GM12865 (cell line): ENCODE measurements at regions not wholly inside any gene's neighbourhood (a gene's known extent, or its start where the extent isn't known, plus 50 kb on each side); places are given as distances from the start of the nearest gene placed in this dataset.

ENCODE experiments used
- DNase-seq: peaks from one replicate; pipeline ENCODE4 v3.0.0; 2010; ENCODE audit warnings: low read depth
- H3K4me3 ChIP-seq: 2 replicates; pipeline ENCODE4 v1.5.1; 2011; ENCODE audit warnings: mild to moderate bottlenecking, low read depth, low read length, control low read depth
- TF ChIP-seq, protein P1 (sequence below): IDR thresholded peaks from 2 replicates; pipeline ENCODE4 v1.5.1; 2011; ENCODE audit warnings: low read length, control low read depth, low read depth, inconsistent platforms; ENCODE audit not compliant: insufficient read depth; ENCODE audit errors: missing control alignments

DNA sequence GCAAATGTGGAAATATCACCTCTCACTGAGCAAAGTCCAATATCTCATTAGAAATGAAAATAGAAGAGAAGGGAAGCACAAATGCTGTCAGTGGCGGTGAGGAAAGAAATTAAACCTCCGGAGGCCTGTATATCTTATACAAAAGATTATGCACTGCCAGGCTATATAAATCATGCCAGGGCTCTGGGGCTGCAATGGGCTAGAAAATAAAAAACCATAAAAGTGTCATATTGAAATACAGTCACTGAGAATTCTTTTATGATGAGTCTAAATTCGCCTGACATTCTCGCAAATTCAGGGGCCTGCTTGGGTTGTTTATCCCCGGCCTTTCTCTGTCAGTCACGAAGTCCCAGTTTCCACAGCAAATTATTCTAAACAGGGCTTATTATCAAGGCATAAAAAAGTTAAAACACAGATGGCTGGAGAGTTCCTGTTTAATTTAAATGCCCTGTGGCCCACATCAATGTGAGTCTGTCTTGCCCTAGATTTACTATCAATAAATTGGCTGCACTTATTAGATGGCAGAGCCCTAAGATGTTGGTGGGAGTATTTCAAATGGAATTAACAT is 193.8 kb downstream of the SNX10 start:
- H3K4me3 ChIP-seq = no peak overlapping the region
- TF ChIP-seq, protein P1, sequence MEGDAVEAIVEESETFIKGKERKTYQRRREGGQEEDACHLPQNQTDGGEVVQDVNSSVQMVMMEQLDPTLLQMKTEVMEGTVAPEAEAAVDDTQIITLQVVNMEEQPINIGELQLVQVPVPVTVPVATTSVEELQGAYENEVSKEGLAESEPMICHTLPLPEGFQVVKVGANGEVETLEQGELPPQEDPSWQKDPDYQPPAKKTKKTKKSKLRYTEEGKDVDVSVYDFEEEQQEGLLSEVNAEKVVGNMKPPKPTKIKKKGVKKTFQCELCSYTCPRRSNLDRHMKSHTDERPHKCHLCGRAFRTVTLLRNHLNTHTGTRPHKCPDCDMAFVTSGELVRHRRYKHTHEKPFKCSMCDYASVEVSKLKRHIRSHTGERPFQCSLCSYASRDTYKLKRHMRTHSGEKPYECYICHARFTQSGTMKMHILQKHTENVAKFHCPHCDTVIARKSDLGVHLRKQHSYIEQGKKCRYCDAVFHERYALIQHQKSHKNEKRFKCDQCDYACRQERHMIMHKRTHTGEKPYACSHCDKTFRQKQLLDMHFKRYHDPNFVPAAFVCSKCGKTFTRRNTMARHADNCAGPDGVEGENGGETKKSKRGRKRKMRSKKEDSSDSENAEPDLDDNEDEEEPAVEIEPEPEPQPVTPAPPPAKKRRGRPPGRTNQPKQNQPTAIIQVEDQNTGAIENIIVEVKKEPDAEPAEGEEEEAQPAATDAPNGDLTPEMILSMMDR = no peak
- DNase-seq = no peak

DNA sequence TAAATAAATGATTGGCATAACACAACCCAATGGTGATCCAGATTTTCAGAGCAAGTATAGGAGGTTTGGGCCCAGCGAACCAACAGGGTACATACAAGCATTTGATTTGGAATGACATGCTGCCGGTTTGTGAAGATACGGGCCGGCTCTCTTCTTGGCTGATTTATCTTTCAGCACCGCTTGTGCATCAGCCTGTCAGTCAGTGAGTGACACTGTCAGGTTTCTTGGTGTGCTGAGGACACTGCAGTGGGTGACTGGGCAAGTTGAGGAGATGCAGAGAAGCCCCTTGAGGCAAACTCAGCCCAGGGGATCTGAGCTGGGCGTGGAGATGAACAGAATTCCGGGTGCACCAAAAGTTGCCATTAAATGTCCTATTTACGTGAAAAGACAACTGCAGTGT is 194.5 kb downstream of the SNX10 start:
- TF ChIP-seq, protein P1 = no peak
- DNase-seq = no peak
- H3K4me3 ChIP-seq = no peak overlapping the region

DNA sequence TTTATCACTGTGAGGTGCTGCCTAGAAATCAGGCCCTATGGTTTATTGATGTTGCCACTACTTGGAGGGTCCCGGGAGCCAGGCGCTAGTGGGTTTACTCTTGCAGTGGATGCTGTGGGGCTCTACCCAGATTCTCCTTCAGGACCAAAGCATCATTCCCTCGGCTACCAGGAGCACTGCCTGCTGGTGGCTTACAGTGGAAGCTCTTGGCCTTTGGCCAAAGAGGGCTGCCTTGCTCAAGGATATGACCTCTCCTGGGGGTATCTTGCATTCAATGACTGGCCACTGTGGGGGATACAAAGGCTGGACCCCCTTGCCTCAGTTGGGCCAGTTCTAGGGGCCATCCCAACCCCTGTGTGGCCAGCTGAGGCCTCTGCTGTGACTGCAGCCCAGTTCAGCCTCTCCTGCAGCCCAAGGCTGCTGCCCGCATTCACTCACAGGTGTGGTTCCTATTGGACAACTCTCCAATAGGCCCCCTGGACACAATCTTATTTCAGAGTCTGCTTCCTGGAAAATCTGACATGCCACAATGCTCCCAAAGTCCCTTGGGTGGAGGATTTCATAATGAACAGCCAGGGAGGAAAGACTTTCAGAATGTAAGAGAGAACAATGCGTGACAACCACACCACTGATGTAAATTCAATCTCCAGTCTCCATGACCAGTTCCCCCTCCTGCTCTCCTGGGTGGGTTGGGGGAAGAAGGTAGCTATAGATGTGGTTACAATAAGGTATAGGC is 196.3 kb downstream of the SNX10 start:
- no peak for DNase-seq
- no peak overlapping the region for H3K4me3 ChIP-seq
- TF ChIP-seq, protein P1 = no peak

DNA sequence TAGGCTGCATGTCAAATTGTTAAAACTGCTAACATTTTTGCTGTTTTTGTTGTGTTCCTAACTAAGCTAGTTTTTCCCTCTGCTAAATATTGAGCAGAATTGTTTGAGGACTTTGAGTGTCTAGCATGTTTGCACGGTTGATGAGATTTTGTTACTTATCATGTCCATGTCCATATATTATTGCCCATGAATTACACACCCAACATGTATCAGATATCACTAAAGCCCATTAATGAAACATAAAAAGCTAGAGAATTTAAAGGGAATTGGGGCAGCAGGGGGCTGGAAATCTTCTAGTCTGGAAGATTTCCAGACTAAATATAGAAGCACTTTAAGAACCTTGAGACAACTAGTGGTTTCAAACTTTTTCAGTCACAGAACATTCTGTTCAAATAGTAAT is 197.7 kb downstream of the SNX10 start:
- TF ChIP-seq, protein P1 = no peak
- H3K4me3 ChIP-seq = no peak overlapping the region
- DNase-seq = no peak

DNA sequence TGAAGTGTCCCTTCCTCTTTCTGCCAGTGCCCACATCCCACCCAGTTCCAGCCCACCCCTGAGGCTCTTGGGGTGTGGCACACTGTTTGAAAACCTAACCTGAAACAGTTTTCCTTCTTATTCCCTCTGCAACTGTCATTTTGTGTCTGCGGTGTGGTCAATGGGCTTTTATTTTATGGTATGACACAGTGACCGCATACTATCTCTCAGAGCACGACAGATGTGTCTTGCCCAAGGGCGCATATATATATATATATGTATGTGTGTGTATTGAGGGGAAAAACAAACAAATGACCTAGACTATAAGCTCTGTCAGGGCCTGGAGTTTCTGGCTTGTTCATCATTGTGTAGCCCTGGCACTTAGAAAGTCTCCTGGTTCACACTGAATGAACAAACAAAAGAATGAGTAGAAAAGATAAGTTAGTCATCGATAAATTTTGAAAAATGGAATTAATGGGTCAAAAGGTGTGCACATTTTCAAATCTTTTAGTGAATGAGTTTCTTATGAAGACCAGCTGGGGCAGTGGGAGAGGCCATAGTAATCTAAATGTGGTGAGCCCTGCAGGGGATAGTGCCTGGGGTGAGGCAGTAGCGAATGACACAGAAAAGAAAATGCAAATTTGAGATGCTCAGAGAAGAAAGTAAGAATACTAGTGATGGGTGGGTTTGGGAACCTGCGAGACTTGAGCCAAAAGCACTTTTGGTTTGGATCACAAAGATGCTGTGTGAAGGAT is 198.4 kb downstream of the SNX10 start:
- TF ChIP-seq, protein P1 = no peak
- no peak for DNase-seq
- no peak overlapping the region for H3K4me3 ChIP-seq

DNA sequence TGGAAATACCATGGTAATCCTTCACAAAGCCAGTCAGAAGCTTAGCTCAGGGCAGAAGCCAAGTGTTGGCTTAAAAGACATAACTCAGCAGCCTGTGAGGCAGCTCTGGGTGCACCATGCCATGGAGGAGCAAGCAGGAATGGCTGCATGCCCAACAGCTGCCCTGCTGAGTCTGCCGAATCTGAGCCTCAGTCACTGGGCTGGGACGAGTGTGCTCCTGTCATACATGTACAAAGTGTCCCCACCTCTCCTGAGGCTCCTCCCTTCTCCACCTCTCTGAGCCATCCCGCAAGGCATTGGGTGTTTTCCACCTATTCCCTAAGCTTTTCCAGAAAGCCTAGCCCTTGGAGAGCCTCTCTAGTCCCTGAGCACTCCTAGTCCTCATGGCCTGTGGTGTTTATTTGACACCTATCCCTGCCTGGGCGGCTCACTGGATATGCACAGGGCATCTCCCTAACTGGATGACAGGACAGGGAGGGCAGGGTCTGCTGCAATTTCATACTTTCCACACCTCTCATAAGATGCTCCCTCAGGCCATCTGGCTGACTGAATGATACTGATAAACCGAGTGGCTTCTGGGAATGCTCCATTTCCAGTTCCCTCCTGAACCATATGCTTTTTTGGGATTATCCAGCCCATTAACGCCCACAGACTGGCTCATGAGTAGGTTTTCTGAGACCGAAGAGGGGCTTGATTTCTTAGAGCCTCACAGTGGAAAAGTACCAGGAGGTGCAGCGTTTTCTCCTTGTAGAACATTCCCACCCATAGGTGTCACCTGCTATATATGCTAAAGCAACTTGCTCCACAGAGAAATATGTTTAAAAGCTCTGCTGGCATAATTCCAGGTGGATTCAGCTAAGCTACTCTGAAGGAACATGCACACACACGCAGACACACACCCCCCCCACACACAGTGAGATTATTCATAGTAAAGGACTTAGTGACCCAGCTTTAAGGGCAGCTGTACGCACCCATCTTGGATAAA is 199.3 kb downstream of the SNX10 start:
- TF ChIP-seq, protein P1 = no peak
- no peak overlapping the region for H3K4me3 ChIP-seq
- no peak for DNase-seq
